Liver (tissue), 8 donors: ENCODE measurements at regions not wholly inside any gene's neighbourhood (a gene's known extent, or its start where the extent isn't known, plus 50 kb on each side); places are given as distances from the start of the nearest gene placed in this dataset.

Experiments used
- DNase-seq: peaks from one replicate; pipeline ENCODE4 v3.0.0-alpha.2; 2017; ENCODE audit warnings: low spot score
- H3K27ac ChIP-seq, 2 donors: one replicate each; pipeline ENCODE4 v1.7.0; 2013; ENCODE audit warnings: inconsistent platforms in 2 of 2, low read length in 2 of 2, control low read depth in 1 of 2, low read depth in 1 of 2, mild to moderate bottlenecking in 1 of 2
- H3K27me3 ChIP-seq, 4 donors: one replicate each; pipeline versions ENCODE4 v1.6.1 to v1.7.0; 2013; ENCODE audit warnings: low read length in 3 of 4, inconsistent platforms in 1 of 4, mild to moderate bottlenecking in 1 of 4, moderate library complexity in 1 of 4; ENCODE audit not compliant: control insufficient read depth in 4 of 4, insufficient read depth in 4 of 4
- H3K36me3 ChIP-seq, 4 donors: one replicate each; pipeline versions ENCODE4 v1.6.1 to v1.7.0; 2013; ENCODE audit warnings: low read length in 3 of 4, mild to moderate bottlenecking in 3 of 4, low read depth in 1 of 4, moderate library complexity in 1 of 4; ENCODE audit not compliant: control insufficient read depth in 4 of 4, insufficient read depth in 3 of 4
- H3K4me1 ChIP-seq, 4 donors: one replicate each; pipeline versions ENCODE4 v1.6.1 to v1.7.0; 2013; ENCODE audit warnings: low read length in 3 of 4, mild to moderate bottlenecking in 3 of 4, moderate library complexity in 1 of 4; ENCODE audit not compliant: control insufficient read depth in 4 of 4, insufficient read depth in 4 of 4
- H3K4me3 ChIP-seq, 3 donors: one replicate each; pipeline versions ENCODE4 v1.6.1 to v1.7.0; 2013; ENCODE audit warnings: low read length in 3 of 3, control low read depth in 1 of 3, low read depth in 1 of 3, mild to moderate bottlenecking in 1 of 3
- H3K9ac ChIP-seq, 2 donors: one replicate each; pipeline ENCODE4 v1.7.0; 2013; ENCODE audit warnings: low read length in 2 of 2, mild to moderate bottlenecking in 2 of 2, moderate library complexity in 2 of 2, control low read depth in 1 of 2, low read depth in 1 of 2
- H3K9me3 ChIP-seq, 4 donors: one replicate each; pipeline versions ENCODE4 v1.6.1 to v1.7.0; 2013; ENCODE audit warnings: low read length in 3 of 4; ENCODE audit not compliant: control insufficient read depth in 4 of 4
- ATF3 ChIP-seq: IDR thresholded peaks from 2 replicates; pipeline ENCODE4 v1.6.1; 2016; ENCODE audit warnings: antibody characterized with exemption
- CTCF ChIP-seq: fragments of 150-350 bp; IDR thresholded peaks from 2 replicates; pipeline ENCODE4 v1.5.1; 2017; ENCODE audit warnings: improper control_type of control experiment, low read depth, low read length; ENCODE audit not compliant: missing input control
- EGR1 ChIP-seq, 2 donors: IDR thresholded peaks; 2 replicates each; pipeline ENCODE4 v1.6.1; 2016 to 2018; ENCODE audit warnings: antibody characterized with exemption in 2 of 2, low read depth in 2 of 2
- FOXA1 ChIP-seq: IDR thresholded peaks from 2 replicates; pipeline ENCODE4 v1.6.1; 2016; ENCODE audit warnings: antibody characterized with exemption
- FOXA2 ChIP-seq: IDR thresholded peaks from 2 replicates; pipeline ENCODE4 v1.6.1; 2016; ENCODE audit warnings: antibody characterized with exemption
- GABPA ChIP-seq, 2 donors: IDR thresholded peaks in 1 of 2; conservative IDR thresholded peaks in 1 of 2; 2 replicates each; pipeline ENCODE4 v1.6.1; 2016; ENCODE audit warnings: antibody characterized with exemption in 2 of 2, mild to moderate bottlenecking in 1 of 2, moderate library complexity in 1 of 2
- HNF4A ChIP-seq, 2 donors: conservative IDR thresholded peaks; 2 replicates each; pipeline ENCODE4 v1.6.1; 2016; ENCODE audit warnings: antibody characterized with exemption in 2 of 2, mild to moderate bottlenecking in 2 of 2
- HNF4G ChIP-seq: IDR thresholded peaks from 2 replicates; pipeline ENCODE4 v1.6.1; 2016; ENCODE audit warnings: antibody characterized with exemption
- JUND ChIP-seq, 2 donors: IDR thresholded peaks; 2 replicates each; pipeline ENCODE4 v1.6.1; 2016; ENCODE audit warnings: antibody characterized with exemption in 2 of 2
- MAX ChIP-seq: IDR thresholded peaks from 2 replicates; pipeline ENCODE4 v1.6.1; 2016; ENCODE audit warnings: antibody characterized with exemption
- NR2F2 ChIP-seq: IDR thresholded peaks from 2 replicates; pipeline ENCODE4 v1.6.1; 2016; ENCODE audit warnings: antibody characterized with exemption
- RAD21 ChIP-seq, 2 donors: IDR thresholded peaks; 2 replicates each; pipeline ENCODE4 v1.6.1; 2016; ENCODE audit warnings: antibody characterized with exemption in 2 of 2, mild to moderate bottlenecking in 2 of 2
- REST ChIP-seq: IDR thresholded peaks from 2 replicates; pipeline ENCODE4 v1.6.1; 2016; ENCODE audit warnings: antibody characterized with exemption, mild to moderate bottlenecking
- RXRA ChIP-seq, 2 donors: IDR thresholded peaks; 2 replicates each; pipeline ENCODE4 v1.6.1; 2017 to 2018; ENCODE audit warnings: antibody characterized with exemption in 2 of 2, mild to moderate bottlenecking in 1 of 2
- SP1 ChIP-seq: IDR thresholded peaks from 2 replicates; pipeline ENCODE4 v1.6.1; 2018; ENCODE audit warnings: antibody characterized with exemption, mild to moderate bottlenecking
- TAF1 ChIP-seq: conservative IDR thresholded peaks from 2 replicates; pipeline ENCODE4 v1.6.1; 2016; ENCODE audit warnings: antibody characterized with exemption, mild to moderate bottlenecking
- YY1 ChIP-seq: IDR thresholded peaks from 2 replicates; pipeline ENCODE4 v1.6.1; 2016; ENCODE audit warnings: antibody characterized with exemption, mild to moderate bottlenecking
- ZBTB33 ChIP-seq: IDR thresholded peaks from 2 replicates; pipeline ENCODE4 v1.6.1; 2016; ENCODE audit warnings: antibody characterized with exemption
- WGBS: extraction: QIAGEN DNeasy Blood & Tissue Kit; methylation state at CpG from one replicate; pipeline ENCODE4 v1.1.7; 2013; 5-methylcytosine and 5-hydroxymethylcytosine counted together
- donor health status: healthy.
- donor health status: healthy.
- donor health status: healthy.
- donor health status: healthy.
- donor health status: healthy.

- TF ChIP-seq ZBTB33: no peak
- TF ChIP-seq JUND (IDR thresholded peaks at IDR 0.05): no peak
- TF ChIP-seq FOXA2: no peak
- TF ChIP-seq NR2F2: no peak
- no peak for TF ChIP-seq EGR1 (IDR thresholded peaks at IDR 0.05; ENCODE audit: low read depth in 2 of 2)
- no peak for TF ChIP-seq RAD21 (IDR thresholded peaks at IDR 0.05)
- no peak for TF ChIP-seq SP1
- no peak for TF ChIP-seq GABPA (IDR thresholded peaks at IDR 0.05 in 1 of 2, conservative IDR thresholded peaks at IDR 0.05 in 1 of 2)
- no peak for TF ChIP-seq MAX
- TF ChIP-seq ATF3: no peak
- TF ChIP-seq TAF1: no peak
- no peak for TF ChIP-seq YY1
Observed at GRCh38 chr16:65287307-65287706, 165.4 kb upstream of the CDH11 start (continued).

- no peak overlapping the region for H3K27ac ChIP-seq
- no peaks in the 10 kb centered on the region for H3K9me3 ChIP-seq
- peaks cover 0 to 3% (median 0%) of the 10 kb centered on the region in 4 donors for H3K27me3 ChIP-seq
- DNase-seq: no peak
- TF ChIP-seq REST: no peak
- no peak for TF ChIP-seq YY1
- TF ChIP-seq RXRA (IDR thresholded peaks at IDR 0.05): no peak
- no peak for TF ChIP-seq HNF4G
- TF ChIP-seq FOXA2: no peak
- TF ChIP-seq EGR1 (IDR thresholded peaks at IDR 0.05; ENCODE audit: low read depth in 2 of 2): no peak
- no peak for TF ChIP-seq CTCF
- no peak for TF ChIP-seq MAX
- TF ChIP-seq ATF3: no peak
- TF ChIP-seq HNF4A (conservative IDR thresholded peaks at IDR 0.05): no peak
- no peak for TF ChIP-seq NR2F2
- TF ChIP-seq GABPA (IDR thresholded peaks at IDR 0.05 in 1 of 2, conservative IDR thresholded peaks at IDR 0.05 in 1 of 2): no peak
- TF ChIP-seq FOXA1: no peak
- no peak for TF ChIP-seq TAF1
- no peak for TF ChIP-seq SP1
- TF ChIP-seq JUND (IDR thresholded peaks at IDR 0.05): no peak
- H3K4me3 ChIP-seq: no peak overlapping the region
- no peak overlapping the region for H3K9ac ChIP-seq
- 59% methylated on average over 7 of the region's 7 CpGs for WGBS
- H3K4me1 ChIP-seq: no peaks in the 10 kb centered on the region
- no peaks in the 10 kb centered on the region for H3K36me3 ChIP-seq
Observed at GRCh38 chr16:65285128-65286048, 163.5 kb upstream of the CDH11 start.
